Keratinocyte (primary cell): ENCODE measurements at regions not wholly inside any gene's neighbourhood (a gene's known extent, or its start where the extent isn't known, plus 50 kb on each side); places are given as distances from the start of the nearest gene placed in this dataset.

Experiments used
- DNase-seq: peaks from one replicate; pipeline ENCODE4 v3.0.0-alpha.2; 2011; ENCODE audit warnings: low read depth, missing footprints, low spot score
- FAIRE-seq: peaks from 2 replicates; lab custom pipeline; 2011; peaks lifted over from hg19 to GRCh38; lab: Jason Lieb, UNC
- H2AFZ ChIP-seq: 2 replicates; pipeline ENCODE4 v1.6.0; 2012; ENCODE audit warnings: low read length, control low read depth, inconsistent platforms; ENCODE audit not compliant: control insufficient read depth
- H3K27ac ChIP-seq: 2 replicates; pipeline ENCODE4 v1.5.1; 2011; ENCODE audit warnings: low read length; ENCODE audit not compliant: control insufficient read depth, insufficient read depth
- H3K27me3 ChIP-seq: 3 replicates; pipeline ENCODE4 v1.6.0; 2011; ENCODE audit warnings: low read length; ENCODE audit not compliant: control insufficient read depth, insufficient read depth; ENCODE audit errors: extremely low read depth
- H3K36me3 ChIP-seq, 2 experiments: 2 replicates in 1 of 2; 3 replicates in 1 of 2; pipeline ENCODE4 v1.5.1; 2011; ENCODE audit warnings: low read length in 2 of 2, mild to moderate bottlenecking in 1 of 2; ENCODE audit not compliant: control insufficient read depth in 2 of 2, insufficient read depth in 2 of 2; ENCODE audit errors: extremely low read depth in 1 of 2
- H3K4me1 ChIP-seq: 3 replicates; pipeline ENCODE4 v1.5.1; 2011; ENCODE audit warnings: low read length; ENCODE audit not compliant: control insufficient read depth, insufficient read depth; ENCODE audit errors: extremely low read depth
- H3K4me2 ChIP-seq: 3 replicates; pipeline ENCODE4 v1.6.0; 2011; ENCODE audit warnings: low read depth, low read length; ENCODE audit not compliant: control insufficient read depth, insufficient read depth; ENCODE audit errors: extremely low read depth
- H3K4me3 ChIP-seq, 3 experiments: fragments of 200-600 bp in 1 of 3; sonication (generic) in 1 of 3; 2 replicates in 2 of 3; 3 replicates in 1 of 3; pipeline ENCODE4 v1.5.1; 2011 to 2016; ENCODE audit warnings: low read length in 3 of 3, mild to moderate bottlenecking in 3 of 3, control low read depth in 2 of 3, inconsistent platforms in 1 of 3, low read depth in 1 of 3, mixed read lengths in 1 of 3, mixed run types in 1 of 3, moderate library complexity in 1 of 3; ENCODE audit not compliant: control insufficient read depth in 2 of 3, insufficient read depth in 2 of 3; ENCODE audit errors: extremely low read depth in 1 of 3
- H3K79me2 ChIP-seq: 2 replicates; pipeline ENCODE4 v1.6.0; 2012; ENCODE audit warnings: low read length; ENCODE audit not compliant: control insufficient read depth, insufficient read depth
- H3K9ac ChIP-seq: 3 replicates; pipeline ENCODE4 v1.6.0; 2011; ENCODE audit warnings: low read length; ENCODE audit not compliant: control insufficient read depth, insufficient read depth; ENCODE audit errors: extremely low read depth
- H3K9me1 ChIP-seq: 3 replicates; pipeline ENCODE4 v1.6.0; 2011; ENCODE audit warnings: low read length; ENCODE audit not compliant: control insufficient read depth, insufficient read depth; ENCODE audit errors: extremely low read depth
- H3K9me3 ChIP-seq: 2 replicates; pipeline ENCODE4 v1.5.1; 2012; ENCODE audit warnings: low read depth, low read length; ENCODE audit not compliant: control insufficient read depth
- H4K20me1 ChIP-seq: 3 replicates; pipeline ENCODE4 v1.6.0; 2011; ENCODE audit warnings: low read length; ENCODE audit not compliant: control insufficient read depth, insufficient read depth; ENCODE audit errors: extremely low read depth
- EZH2 ChIP-seq: IDR thresholded peaks from one replicate; pipeline ENCODE4 v1.6.1; 2012; ENCODE audit warnings: inconsistent platforms, mild to moderate bottlenecking, low read length, moderate library complexity
- dilution Hi-C: fragments of 300-500 bp; cut with MboI; formaldehyde crosslinking; loops from one replicate; pipeline ENCODE4 v1.7.0; 2020; ENCODE audit warnings: low sequenced_read_pairs; ENCODE audit not compliant: extremely low pct_ligation_motif_present
- TF ChIP-seq, protein P1 (sequence below), 3 experiments: IDR thresholded peaks in 1 of 3; conservative IDR thresholded peaks in 1 of 3; optimal IDR thresholded peaks in 1 of 3; 2 replicates in 2 of 3; 3 replicates in 1 of 3; pipeline versions ENCODE3 to v1.5.1; 2011; ENCODE audit warnings: low read length in 3 of 3, mild to moderate bottlenecking in 3 of 3, moderate library complexity in 2 of 3, control low read depth in 1 of 3, inconsistent platforms in 1 of 3; ENCODE audit not compliant: insufficient read depth in 2 of 3; ENCODE audit errors: extremely low read depth in 1 of 3

DNA sequence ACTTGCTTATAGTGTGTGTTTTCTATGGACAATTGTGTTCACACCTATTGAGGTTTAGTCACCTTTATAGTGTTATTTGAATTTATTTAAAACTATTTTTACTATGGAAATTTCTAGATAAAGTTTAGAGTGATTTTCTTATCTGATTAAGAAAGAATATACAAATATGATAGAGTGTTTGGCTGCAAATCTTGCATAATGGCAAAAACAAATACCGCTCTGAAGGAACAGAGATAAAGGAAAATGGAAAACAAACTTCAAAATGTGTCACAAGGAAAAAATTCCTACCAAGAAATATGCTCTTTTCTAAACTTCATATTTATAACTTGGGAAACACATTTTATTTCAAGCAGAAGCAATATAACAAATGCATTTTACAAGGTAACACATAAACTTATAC lies 423.1 kb downstream of the TOX3 start:
- Histone ChIP-seq H3K4me3 (no peak overlapping the region), H3K36me3 (no peaks in the 10 kb centered on the region), H3K27ac (no peak overlapping the region), H3K9ac (no peak overlapping the region), H3K4me2 (no peak overlapping the region), H3K27me3 (no peaks in the 10 kb centered on the region), H3K4me1 (no peaks in the 10 kb centered on the region), H3K79me2 (no peaks in the 10 kb centered on the region), H4K20me1 (no peaks in the 10 kb centered on the region), H3K9me3 (no peaks in the 10 kb centered on the region), H2AFZ (no peak overlapping the region), H3K9me1 (no peaks in the 10 kb centered on the region)
- no peak for DNase-seq
- FAIRE-seq = no peak
- dilution Hi-C loops = no loop called here
- TF ChIP-seq, protein P1, sequence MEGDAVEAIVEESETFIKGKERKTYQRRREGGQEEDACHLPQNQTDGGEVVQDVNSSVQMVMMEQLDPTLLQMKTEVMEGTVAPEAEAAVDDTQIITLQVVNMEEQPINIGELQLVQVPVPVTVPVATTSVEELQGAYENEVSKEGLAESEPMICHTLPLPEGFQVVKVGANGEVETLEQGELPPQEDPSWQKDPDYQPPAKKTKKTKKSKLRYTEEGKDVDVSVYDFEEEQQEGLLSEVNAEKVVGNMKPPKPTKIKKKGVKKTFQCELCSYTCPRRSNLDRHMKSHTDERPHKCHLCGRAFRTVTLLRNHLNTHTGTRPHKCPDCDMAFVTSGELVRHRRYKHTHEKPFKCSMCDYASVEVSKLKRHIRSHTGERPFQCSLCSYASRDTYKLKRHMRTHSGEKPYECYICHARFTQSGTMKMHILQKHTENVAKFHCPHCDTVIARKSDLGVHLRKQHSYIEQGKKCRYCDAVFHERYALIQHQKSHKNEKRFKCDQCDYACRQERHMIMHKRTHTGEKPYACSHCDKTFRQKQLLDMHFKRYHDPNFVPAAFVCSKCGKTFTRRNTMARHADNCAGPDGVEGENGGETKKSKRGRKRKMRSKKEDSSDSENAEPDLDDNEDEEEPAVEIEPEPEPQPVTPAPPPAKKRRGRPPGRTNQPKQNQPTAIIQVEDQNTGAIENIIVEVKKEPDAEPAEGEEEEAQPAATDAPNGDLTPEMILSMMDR (optimal IDR thresholded peaks at IDR 0.05 in 1 of 3, IDR thresholded peaks at IDR 0.05 in 1 of 3, conservative IDR thresholded peaks at IDR 0.05 in 1 of 3; ENCODE audit: extremely low read depth in 1 of 3, insufficient read depth in 2 of 3, low read length in 3 of 3) = no peak
- TF ChIP-seq EZH2 = no peak

DNA sequence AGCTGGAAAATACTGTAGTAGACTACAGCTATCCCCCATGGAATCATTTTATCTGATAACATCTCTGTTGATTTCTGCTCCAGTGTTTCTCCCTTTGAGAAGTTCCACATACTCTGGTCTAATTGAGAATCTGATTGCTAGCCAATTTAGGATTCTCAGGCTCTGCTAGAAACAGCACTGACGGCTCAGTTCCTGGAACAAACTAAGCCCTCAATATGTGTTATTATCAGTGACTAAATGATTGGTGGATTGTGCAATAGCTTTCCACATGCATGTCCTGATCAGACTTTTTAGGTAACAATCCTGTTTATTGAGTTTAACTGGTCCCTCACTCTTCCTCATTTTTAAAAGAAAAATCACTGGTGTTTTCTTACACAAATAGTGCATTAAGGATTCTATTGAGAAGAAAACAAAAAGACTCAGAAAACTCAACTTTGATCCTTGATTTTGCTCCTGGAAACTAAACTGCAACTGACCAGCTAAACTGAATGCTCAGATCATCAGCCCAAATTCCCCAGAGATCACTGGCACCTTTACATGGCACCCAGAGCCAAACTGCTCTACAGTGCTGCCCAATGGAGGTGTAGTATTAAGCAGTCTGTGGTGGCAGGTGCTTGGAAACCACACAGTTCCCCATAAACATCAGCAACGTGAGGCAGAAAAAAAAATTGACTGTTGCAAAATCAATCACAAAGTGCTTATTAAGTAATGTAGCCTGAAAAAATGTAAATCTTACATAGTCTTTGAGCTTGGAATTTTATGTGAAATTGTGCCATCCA lies 423.7 kb downstream of the TOX3 start:
- Histone ChIP-seq H3K4me3 (no peak overlapping the region), H3K27ac (no peak overlapping the region), H4K20me1 (no peaks in the 10 kb centered on the region), H3K9ac (no peak overlapping the region), H3K4me2 (no peak overlapping the region), H3K9me3 (no peaks in the 10 kb centered on the region), H3K27me3 (no peaks in the 10 kb centered on the region), H3K79me2 (no peaks in the 10 kb centered on the region), H3K9me1 (no peaks in the 10 kb centered on the region), H3K36me3 (no peaks in the 10 kb centered on the region), H2AFZ (no peak overlapping the region), H3K4me1 (no peaks in the 10 kb centered on the region)
- FAIRE-seq (no peak), DNase-seq (no peak)
- no peak for TF ChIP-seq EZH2
- TF ChIP-seq, protein P1 (optimal IDR thresholded peaks at IDR 0.05 in 1 of 3, IDR thresholded peaks at IDR 0.05 in 1 of 3, conservative IDR thresholded peaks at IDR 0.05 in 1 of 3; ENCODE audit: extremely low read depth in 1 of 3, insufficient read depth in 2 of 3, low read length in 3 of 3) = no peak
- dilution Hi-C loops = no loop called here
